ENCODE measurements at regions not wholly inside any gene's neighbourhood (a gene's known extent, or its start where the extent isn't known, plus 50 kb on each side); places are given as distances from the start of the nearest gene placed in this dataset.

DNA sequence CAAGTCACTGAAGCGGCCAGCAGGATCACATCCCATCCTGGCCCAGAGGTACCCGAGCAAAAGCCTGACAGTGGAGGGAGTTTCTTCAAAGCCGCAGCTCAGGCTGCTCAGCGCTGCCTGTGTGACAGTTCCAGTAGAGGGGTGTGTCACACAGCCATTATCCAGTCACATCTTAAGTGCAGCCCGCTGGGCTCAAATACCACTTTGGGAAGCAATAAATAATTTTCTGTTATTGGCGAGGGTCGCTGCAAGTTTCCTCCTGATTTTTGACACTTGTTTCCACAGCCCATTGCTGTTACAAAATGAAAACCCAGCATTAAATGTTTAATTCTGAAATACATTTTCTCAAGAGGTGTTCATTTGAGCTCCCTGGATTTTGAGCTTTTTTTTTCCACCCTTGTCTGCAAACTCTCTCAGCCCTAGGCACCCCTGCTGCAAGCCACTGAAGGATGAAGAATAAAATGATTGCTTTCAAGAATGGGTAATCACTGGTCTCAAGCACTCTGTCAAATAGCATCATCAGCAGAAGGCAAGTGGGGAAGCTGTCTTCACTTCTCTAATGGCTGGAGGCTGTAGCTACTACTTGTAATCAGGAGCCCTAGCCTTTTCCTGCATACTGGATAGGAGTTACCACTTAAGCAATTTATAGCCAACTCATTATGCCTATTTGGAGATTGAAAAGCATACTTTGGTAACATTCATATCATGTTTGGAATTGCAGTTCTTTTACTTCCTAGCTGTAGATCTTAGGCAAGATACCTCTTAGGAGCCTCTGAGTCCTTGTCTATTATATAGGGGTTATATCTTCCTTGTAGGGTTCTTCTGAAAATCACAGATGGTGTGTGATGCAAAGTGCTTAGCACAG is 373.7 kb downstream of the METTL15 start:
- no peak for TF ChIP-seq POLR2AphosphoS5 (IDR thresholded peaks at IDR 0.05; ENCODE audit: low read depth, low read length)
- no peak for TF ChIP-seq POLR2A (IDR thresholded peaks at IDR 0.05; ENCODE audit: low read depth, low read length)
- TF ChIP-seq TAF1 (IDR thresholded peaks at IDR 0.05; ENCODE audit: borderline replicate concordance, low read depth, low read length), result no peak
- FAIRE-seq (no peak), DNase-seq (ENCODE audit: insufficient read length) (no peak)

DNA sequence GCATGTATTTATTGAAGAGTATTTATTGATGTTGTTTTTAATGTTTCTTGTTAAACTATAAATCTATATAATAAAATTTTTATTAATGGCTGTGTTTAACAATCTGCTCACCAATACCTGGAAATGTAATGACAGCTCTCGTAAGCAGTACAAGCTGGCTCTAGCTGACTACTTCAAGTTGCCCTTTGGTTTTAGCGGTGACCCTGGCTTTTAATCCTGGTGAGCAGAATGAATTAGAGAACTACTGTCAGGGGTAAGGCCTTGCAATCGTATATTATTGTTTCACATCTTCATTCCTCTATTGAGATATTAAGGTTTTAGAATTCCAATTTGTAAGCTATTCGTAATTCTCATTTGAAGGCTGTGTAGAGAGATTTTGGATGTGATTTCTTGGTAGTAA is 372.2 kb downstream of the METTL15 start:
- FAIRE-seq (no peak), DNase-seq (ENCODE audit: insufficient read length) (no peak)
- TF ChIP-seq TAF1 (IDR thresholded peaks at IDR 0.05; ENCODE audit: borderline replicate concordance, low read depth, low read length), result no peak
- TF ChIP-seq POLR2A (IDR thresholded peaks at IDR 0.05; ENCODE audit: low read depth, low read length), result no peak
- TF ChIP-seq POLR2AphosphoS5 (IDR thresholded peaks at IDR 0.05; ENCODE audit: low read depth, low read length), result no peak

DNA sequence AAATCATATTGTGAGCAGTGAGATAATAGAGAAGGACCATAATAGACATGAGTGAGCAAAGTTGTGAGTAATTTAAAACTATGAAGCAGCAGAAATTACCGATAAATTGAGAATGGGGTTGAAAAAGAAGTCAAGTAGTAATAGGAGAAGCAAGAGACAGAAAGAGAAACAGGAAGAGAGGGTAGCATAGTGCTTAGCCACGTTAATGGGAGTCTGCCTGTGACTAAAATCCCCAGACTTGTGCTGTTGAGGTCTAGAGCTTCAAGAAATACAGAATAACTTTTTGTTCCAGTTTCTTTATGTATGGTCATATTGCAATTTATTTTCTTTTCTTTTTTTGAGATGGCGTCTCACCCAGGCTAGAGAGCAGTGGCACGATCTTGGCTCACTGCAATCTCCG is 368.7 kb downstream of the METTL15 start:
- DNase-seq (ENCODE audit: insufficient read length), result no peak
- no peak for FAIRE-seq
- TF ChIP-seq TAF1 (IDR thresholded peaks at IDR 0.05; ENCODE audit: borderline replicate concordance, low read depth, low read length), result no peak
- TF ChIP-seq POLR2A (IDR thresholded peaks at IDR 0.05; ENCODE audit: low read depth, low read length), result no peak
- no peak for TF ChIP-seq POLR2AphosphoS5 (IDR thresholded peaks at IDR 0.05; ENCODE audit: low read depth, low read length)

DNA sequence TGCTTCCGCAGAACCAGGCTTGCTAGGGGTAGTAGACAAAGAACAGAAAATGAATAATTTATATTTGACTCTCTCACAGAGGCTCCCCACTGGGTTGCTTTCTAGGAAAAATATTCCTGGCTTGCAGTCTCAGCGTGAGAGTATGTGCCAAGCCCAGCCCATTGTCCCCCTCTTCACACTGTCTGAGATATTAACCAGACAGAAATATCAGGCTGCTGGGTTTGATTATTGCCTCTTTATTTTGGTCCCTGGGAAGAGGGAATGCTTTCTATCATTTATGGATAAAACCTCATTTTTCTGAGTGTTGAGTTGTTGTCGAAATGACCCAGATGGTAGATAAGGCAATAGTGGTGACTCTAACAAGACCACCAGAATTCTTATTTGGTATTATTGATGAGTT is 367.9 kb downstream of the METTL15 start:
- DNase-seq (ENCODE audit: insufficient read length) (no peak), FAIRE-seq (no peak)
- TF ChIP-seq POLR2A (IDR thresholded peaks at IDR 0.05; ENCODE audit: low read depth, low read length), result no peak
- TF ChIP-seq POLR2AphosphoS5 (IDR thresholded peaks at IDR 0.05; ENCODE audit: low read depth, low read length), result no peak
- no peak for TF ChIP-seq TAF1 (IDR thresholded peaks at IDR 0.05; ENCODE audit: borderline replicate concordance, low read depth, low read length)

DNA sequence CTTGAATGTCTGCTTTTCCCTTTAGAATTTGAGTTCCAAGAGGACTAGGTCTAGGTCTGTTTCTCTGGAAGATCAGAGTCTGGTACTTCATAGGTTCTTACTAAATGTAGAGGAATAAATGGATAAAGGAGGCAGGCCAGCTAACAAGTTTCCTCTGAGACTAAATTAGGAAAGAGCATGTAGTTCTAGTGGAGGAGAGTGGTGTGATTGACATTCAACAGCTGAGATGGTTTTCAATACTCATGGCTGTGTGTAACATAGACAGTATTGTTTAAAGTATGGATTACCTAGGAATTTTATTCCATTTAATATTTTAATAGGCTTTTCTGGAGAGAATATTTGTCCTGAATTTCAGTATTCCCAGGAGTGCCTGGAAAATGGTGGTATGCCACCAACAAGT is 364.7 kb downstream of the METTL15 start:
- TF ChIP-seq POLR2AphosphoS5 (IDR thresholded peaks at IDR 0.05; ENCODE audit: low read depth, low read length) (no peak), POLR2A (IDR thresholded peaks at IDR 0.05; ENCODE audit: low read depth, low read length) (no peak), TAF1 (IDR thresholded peaks at IDR 0.05; ENCODE audit: borderline replicate concordance, low read depth, low read length) (no peak)
- no peak for FAIRE-seq

DNA sequence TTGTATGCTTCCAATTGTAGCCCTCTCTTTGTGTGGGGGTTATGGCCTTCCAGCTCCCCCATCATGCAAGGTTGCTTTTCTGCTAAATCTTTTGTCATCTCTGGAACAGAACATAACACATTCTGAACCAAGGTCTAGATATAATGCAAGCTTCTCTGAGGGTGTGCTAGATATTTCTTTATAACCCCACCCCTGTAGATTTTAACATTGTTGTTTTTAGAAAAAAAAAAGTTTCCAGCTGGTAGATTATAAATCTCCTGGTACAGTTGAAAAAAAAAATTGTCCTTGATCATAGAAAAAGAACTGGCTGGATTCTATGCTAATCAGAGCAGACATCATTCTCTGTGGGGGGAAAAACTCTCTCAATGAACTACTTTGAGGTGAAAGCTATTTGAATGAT is 363.3 kb downstream of the METTL15 start:
- TF ChIP-seq POLR2A (IDR thresholded peaks at IDR 0.05; ENCODE audit: low read depth, low read length) (no peak), TAF1 (IDR thresholded peaks at IDR 0.05; ENCODE audit: borderline replicate concordance, low read depth, low read length) (no peak), POLR2AphosphoS5 (IDR thresholded peaks at IDR 0.05; ENCODE audit: low read depth, low read length) (no peak)
- DNase-seq (ENCODE audit: insufficient read length), result no peak
- FAIRE-seq, result no peak

More for the DNA sequence above, 364.7 kb downstream of the METTL15 start:
- DNase-seq (ENCODE audit: insufficient read length), result no peak

DNA sequence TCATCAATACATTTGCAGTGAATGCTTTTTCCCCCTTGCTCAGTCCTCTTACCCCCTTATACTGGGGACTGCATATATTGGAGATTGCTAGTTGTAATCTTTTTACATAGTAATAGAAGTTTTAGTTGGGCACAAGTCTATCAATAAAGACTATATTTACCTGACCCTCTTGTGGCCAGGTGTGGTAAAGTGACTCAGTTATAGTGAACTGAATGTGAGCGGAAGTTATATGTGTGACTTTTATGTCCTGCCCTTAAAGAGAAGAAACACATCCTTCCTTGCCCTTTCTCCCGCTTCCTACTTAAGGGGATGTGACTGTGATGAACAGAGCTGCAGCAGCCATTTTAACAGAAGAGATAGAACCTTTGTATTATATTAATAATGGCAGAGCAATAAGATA is 362.0 kb downstream of the METTL15 start:
- DNase-seq (ENCODE audit: insufficient read length) (no peak), FAIRE-seq (no peak)
- TF ChIP-seq POLR2AphosphoS5 (IDR thresholded peaks at IDR 0.05; ENCODE audit: low read depth, low read length) (no peak), POLR2A (IDR thresholded peaks at IDR 0.05; ENCODE audit: low read depth, low read length) (no peak), TAF1 (IDR thresholded peaks at IDR 0.05; ENCODE audit: borderline replicate concordance, low read depth, low read length) (no peak)

DNA sequence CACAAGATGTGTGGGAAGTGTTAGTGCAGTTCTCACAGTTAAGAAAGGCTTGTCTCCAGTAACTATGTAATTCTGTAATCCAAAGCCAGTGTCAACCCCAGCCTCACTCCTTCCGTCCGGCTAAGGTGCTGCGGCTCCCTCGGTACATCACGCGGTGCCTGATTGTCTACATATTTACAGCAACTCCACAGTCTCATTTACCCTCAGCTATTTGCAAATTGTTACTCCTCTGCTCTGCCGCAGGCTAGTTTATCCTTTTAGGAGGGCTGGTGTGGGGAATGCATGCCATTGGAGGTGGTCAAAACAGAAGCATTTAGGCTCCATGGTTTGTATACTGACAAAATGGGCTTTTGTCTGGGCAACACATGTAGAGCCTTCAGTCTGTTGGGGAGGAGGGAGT is 358.3 kb downstream of the METTL15 start:
- DNase-seq (ENCODE audit: insufficient read length) (no peak), FAIRE-seq (no peak)
- no peak for TF ChIP-seq POLR2AphosphoS5 (IDR thresholded peaks at IDR 0.05; ENCODE audit: low read depth, low read length)
- TF ChIP-seq TAF1 (IDR thresholded peaks at IDR 0.05; ENCODE audit: borderline replicate concordance, low read depth, low read length), result no peak
- TF ChIP-seq POLR2A (IDR thresholded peaks at IDR 0.05; ENCODE audit: low read depth, low read length), result no peak

DNA sequence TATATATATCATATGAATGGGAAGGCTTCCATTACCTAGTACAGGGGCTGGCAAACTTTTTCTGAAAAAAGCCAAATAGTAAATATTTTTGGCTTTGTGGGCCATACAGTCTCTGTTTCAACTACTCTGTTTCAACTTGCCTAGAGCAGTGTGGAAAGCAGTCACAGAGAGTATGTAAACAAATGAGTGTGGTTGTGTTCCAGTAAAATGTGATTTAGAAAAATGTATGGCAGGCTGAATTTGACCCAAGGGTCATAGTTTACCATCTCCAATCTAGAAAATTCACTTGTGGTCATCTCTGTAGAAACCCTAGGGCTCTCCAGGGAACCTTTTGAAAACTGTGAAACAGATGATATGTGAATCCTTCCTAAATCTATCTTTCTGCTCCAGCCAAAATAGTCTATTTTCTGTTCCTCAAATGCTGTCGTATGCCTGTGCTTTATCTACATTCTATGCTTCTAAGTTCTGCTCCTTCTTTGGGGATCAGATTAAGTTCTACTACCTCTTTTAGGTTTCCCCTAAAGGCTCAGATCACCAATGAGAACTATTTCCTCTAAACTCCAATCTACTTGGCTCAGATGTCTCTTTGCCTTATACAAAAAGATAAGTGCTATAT is 356.2 kb downstream of the METTL15 start:
- no peak for DNase-seq (ENCODE audit: insufficient read length)
- TF ChIP-seq TAF1 (IDR thresholded peaks at IDR 0.05; ENCODE audit: borderline replicate concordance, low read depth, low read length), result no peak
- TF ChIP-seq POLR2A (IDR thresholded peaks at IDR 0.05; ENCODE audit: low read depth, low read length), result no peak
- no peak for TF ChIP-seq POLR2AphosphoS5 (IDR thresholded peaks at IDR 0.05; ENCODE audit: low read depth, low read length)
- no peak for FAIRE-seq

DNA sequence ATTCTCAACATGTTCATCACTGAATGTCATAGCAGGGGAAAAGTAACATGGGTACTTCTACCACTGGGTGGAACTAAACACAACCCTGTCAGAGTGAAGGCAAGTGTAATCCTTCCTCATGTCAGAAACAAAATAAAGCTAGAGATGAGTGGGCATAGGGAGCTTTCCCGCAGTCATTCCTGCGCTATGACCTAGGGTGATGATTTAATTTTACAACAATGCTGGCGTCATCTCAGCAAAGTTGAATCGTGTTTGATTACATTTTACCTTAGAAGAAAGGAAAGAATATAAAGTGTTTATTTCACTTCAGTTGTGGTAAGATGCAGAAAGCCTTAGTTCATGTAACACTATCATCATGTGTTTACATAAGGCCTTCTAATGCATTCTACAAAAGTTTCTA is 355.6 kb downstream of the METTL15 start:
- no peak for FAIRE-seq
- no peak for DNase-seq (ENCODE audit: insufficient read length)
- no peak for TF ChIP-seq TAF1 (IDR thresholded peaks at IDR 0.05; ENCODE audit: borderline replicate concordance, low read depth, low read length)
- no peak for TF ChIP-seq POLR2AphosphoS5 (IDR thresholded peaks at IDR 0.05; ENCODE audit: low read depth, low read length)
- no peak for TF ChIP-seq POLR2A (IDR thresholded peaks at IDR 0.05; ENCODE audit: low read depth, low read length)

DNA sequence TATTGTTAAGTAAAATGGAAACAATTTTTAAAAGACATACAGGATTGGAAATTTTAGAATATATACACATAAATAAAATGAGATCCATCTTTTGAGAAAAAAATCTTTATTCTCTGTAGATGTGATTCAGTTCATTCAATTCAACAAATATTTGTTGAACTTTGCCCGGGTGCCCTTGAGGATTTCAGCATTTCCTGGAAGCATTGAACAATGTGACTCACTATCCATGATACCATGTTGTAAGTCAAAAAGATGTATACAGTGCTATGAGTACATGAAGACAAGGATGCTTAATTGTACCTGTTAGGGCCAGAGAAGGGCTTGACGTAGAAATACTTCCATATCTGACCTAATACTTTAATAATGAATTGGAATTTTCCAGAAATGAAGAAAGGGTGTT is 353.7 kb downstream of the METTL15 start:
- no peak for DNase-seq (ENCODE audit: insufficient read length)
- no peak for FAIRE-seq
- TF ChIP-seq TAF1 (IDR thresholded peaks at IDR 0.05; ENCODE audit: borderline replicate concordance, low read depth, low read length), result no peak
- no peak for TF ChIP-seq POLR2AphosphoS5 (IDR thresholded peaks at IDR 0.05; ENCODE audit: low read depth, low read length)
- no peak for TF ChIP-seq POLR2A (IDR thresholded peaks at IDR 0.05; ENCODE audit: low read depth, low read length)

DNA sequence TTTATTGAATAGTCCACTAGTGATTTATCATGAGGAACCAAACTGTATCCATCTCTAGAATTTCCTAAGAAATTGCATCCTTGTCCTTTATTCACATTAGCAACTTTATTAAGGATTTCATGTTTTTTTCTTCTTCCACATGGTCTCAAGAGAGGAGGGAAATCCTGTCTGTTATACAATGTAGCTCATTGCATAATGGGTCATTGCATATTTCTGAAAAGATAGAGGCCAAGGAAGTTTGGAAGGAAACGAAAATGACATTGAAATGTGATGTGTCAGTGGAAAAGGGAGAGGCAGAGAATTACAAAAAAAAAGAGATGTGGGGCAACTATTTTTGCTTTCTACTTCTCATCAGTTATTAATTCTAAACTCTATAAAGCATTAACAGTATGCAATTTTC is 353.1 kb downstream of the METTL15 start:
- DNase-seq (ENCODE audit: insufficient read length), result no peak
- no peak for FAIRE-seq
- no peak for TF ChIP-seq POLR2A (IDR thresholded peaks at IDR 0.05; ENCODE audit: low read depth, low read length)
- no peak for TF ChIP-seq TAF1 (IDR thresholded peaks at IDR 0.05; ENCODE audit: borderline replicate concordance, low read depth, low read length)
- no peak for TF ChIP-seq POLR2AphosphoS5 (IDR thresholded peaks at IDR 0.05; ENCODE audit: low read depth, low read length)
